Caco-2 (cell line): ENCODE measurements at regions not wholly inside any gene's neighbourhood (a gene's known extent, or its start where the extent isn't known, plus 50 kb on each side); places are given as distances from the start of the nearest gene placed in this dataset.

Source experiments
- BruUV-seq: library from RNA; stranded (reverse); fragments of 400-500 nt; replicated peaks from 2 replicates; lab custom pipeline; 2021; lab: Mats Ljungman, UMichigan
- CTCF ChIA-PET: fragments of 300-600 bp; sonication (Branson Sonifier 250); formaldehyde crosslinking; loops from one replicate; lab custom pipeline; 2022; ENCODE audit warnings: antibody characterized with exemption; lab: Charles Lee
- POLR2A ChIA-PET: fragments of 300-600 bp; sonication (Branson Sonifier 250); formaldehyde crosslinking; loops from one replicate; lab custom pipeline; 2022; ENCODE audit warnings: antibody characterized with exemption; lab: Charles Lee
- DNase-seq, 2 experiments: peaks; one replicate each; pipeline versions ENCODE4 v3.0.0 to v3.0.0-alpha.2; 2020 to 2022
- H3K27me3 ChIP-seq: replicated peaks from 2 replicates; pipeline ENCODE4 v1.6.0; 2011; ENCODE audit warnings: low read length; ENCODE audit not compliant: control insufficient read depth, insufficient read depth
- H3K36me3 ChIP-seq: 2 replicates; pipeline ENCODE4 v1.5.1; 2011; ENCODE audit warnings: low read length; ENCODE audit not compliant: control insufficient read depth, insufficient read depth
- H3K4me1 ChIP-seq: fragments of 250-450 bp; sonication (Bioruptor Pico); 2 replicates; pipeline ENCODE4 v1.5.1; 2020; ENCODE audit warnings: mild to moderate bottlenecking
- H3K4me3 ChIP-seq: 2 replicates; pipeline ENCODE4 v1.5.1; 2011; ENCODE audit warnings: low read depth, mild to moderate bottlenecking, control low read depth, low read length
- H3K9me3 ChIP-seq: fragments of 250-450 bp; sonication (Bioruptor Pico); 2 replicates; pipeline ENCODE4 v1.5.1; 2020; ENCODE audit warnings: mild to moderate bottlenecking, moderate library complexity
- H3K27ac Mint-ChIP-seq: one replicate; pipeline ENCODE4 v1.8.0; 2022; ENCODE audit warnings: mixed read lengths; ENCODE audit not compliant: unreplicated experiment
- H3K27me3 Mint-ChIP-seq: one replicate; pipeline ENCODE4 v1.8.0; 2022; ENCODE audit warnings: mixed read lengths; ENCODE audit not compliant: insufficient read depth, unreplicated experiment
- H3K36me3 Mint-ChIP-seq: one replicate; pipeline ENCODE4 v1.8.0; 2022; ENCODE audit warnings: mild to moderate bottlenecking, mixed read lengths; ENCODE audit not compliant: insufficient read depth, unreplicated experiment
- H3K4me1 Mint-ChIP-seq: one replicate; pipeline ENCODE4 v1.8.0; 2022; ENCODE audit warnings: low read depth, mixed read lengths; ENCODE audit not compliant: unreplicated experiment
- H3K4me3 Mint-ChIP-seq: one replicate; pipeline ENCODE4 v1.8.0; 2022; ENCODE audit warnings: mild to moderate bottlenecking, moderate library complexity, mixed read lengths; ENCODE audit not compliant: unreplicated experiment
- H3K9me3 Mint-ChIP-seq: one replicate; pipeline ENCODE4 v1.8.0; 2022; ENCODE audit warnings: mixed read lengths; ENCODE audit not compliant: unreplicated experiment
- intact Hi-C: fragments of 100-400 bp; cut with micrococcal nuclease; formaldehyde crosslinking; loops from one replicate; pipeline ENCODE4 v1.10.0; 2022; ENCODE audit not compliant: unreplicated experiment
- TF ChIP-seq, protein P1 (sequence below), 2 experiments: fragments of 200-600 bp in 1 of 2; IDR thresholded peaks; 1 replicate in 1 of 2; 2 replicates in 1 of 2; pipeline versions ENCODE4 v1.5.1 to v1.8.0; 2011 to 2022; ENCODE audit warnings: antibody characterized with exemption in 1 of 2, control low read depth in 1 of 2, inconsistent platforms in 1 of 2, low read depth in 1 of 2, low read length in 1 of 2, mild to moderate bottlenecking in 1 of 2, moderate library complexity in 1 of 2; ENCODE audit not compliant: insufficient read depth in 1 of 2, severe bottlenecking in 1 of 2, unreplicated experiment in 1 of 2

DNA sequence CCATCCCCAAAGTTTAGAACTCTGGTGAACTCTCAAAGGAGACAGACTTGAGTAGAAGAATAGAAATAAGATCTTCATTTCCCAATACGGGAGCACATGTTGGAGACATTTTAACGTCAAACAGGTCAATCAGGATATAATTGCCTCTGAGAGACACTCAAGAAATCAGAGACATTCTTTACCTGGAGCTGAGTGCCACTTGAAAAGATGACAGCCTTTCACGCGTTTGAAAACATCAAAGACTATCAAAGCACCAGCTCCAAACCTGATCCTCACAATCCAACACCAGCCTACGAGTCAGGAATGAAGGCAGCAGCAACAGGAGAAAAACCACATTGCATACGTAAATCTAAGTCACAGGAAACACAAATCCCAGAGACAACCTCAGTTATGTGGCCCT, 571.5 kb upstream of the CDH4 start:
- H3K4me3 ChIP-seq, result no peak overlapping the region
- no peak overlapping the region for H3K4me3 Mint-ChIP-seq
- H3K36me3 Mint-ChIP-seq, result no peaks in the 10 kb centered on the region
- H3K27me3 ChIP-seq, result no peaks in the 10 kb centered on the region
- CTCF ChIA-PET, result no interaction called here
- H3K9me3 ChIP-seq, result no peaks in the 10 kb centered on the region
- H3K36me3 ChIP-seq, result no peaks in the 10 kb centered on the region
- no peaks in the 10 kb centered on the region for H3K4me1 ChIP-seq
- no peaks in the 10 kb centered on the region for H3K9me3 Mint-ChIP-seq
- no peak overlapping the region for H3K27ac Mint-ChIP-seq
- peaks cover 23% of the 10 kb centered on the region for H3K27me3 Mint-ChIP-seq
- TF ChIP-seq, protein P1, sequence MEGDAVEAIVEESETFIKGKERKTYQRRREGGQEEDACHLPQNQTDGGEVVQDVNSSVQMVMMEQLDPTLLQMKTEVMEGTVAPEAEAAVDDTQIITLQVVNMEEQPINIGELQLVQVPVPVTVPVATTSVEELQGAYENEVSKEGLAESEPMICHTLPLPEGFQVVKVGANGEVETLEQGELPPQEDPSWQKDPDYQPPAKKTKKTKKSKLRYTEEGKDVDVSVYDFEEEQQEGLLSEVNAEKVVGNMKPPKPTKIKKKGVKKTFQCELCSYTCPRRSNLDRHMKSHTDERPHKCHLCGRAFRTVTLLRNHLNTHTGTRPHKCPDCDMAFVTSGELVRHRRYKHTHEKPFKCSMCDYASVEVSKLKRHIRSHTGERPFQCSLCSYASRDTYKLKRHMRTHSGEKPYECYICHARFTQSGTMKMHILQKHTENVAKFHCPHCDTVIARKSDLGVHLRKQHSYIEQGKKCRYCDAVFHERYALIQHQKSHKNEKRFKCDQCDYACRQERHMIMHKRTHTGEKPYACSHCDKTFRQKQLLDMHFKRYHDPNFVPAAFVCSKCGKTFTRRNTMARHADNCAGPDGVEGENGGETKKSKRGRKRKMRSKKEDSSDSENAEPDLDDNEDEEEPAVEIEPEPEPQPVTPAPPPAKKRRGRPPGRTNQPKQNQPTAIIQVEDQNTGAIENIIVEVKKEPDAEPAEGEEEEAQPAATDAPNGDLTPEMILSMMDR (IDR thresholded peaks at IDR 0.05; ENCODE audit: insufficient read depth in 1 of 2, low read depth in 1 of 2, low read length in 1 of 2, severe bottlenecking in 1 of 2, unreplicated experiment in 1 of 2), result no peak
- no peak for DNase-seq
- no peaks in the 10 kb centered on the region for H3K4me1 Mint-ChIP-seq
- intact Hi-C loops, result no loop called here
- BruUV-seq, result no TSS peak
- POLR2A ChIA-PET, result no interaction called here

DNA sequence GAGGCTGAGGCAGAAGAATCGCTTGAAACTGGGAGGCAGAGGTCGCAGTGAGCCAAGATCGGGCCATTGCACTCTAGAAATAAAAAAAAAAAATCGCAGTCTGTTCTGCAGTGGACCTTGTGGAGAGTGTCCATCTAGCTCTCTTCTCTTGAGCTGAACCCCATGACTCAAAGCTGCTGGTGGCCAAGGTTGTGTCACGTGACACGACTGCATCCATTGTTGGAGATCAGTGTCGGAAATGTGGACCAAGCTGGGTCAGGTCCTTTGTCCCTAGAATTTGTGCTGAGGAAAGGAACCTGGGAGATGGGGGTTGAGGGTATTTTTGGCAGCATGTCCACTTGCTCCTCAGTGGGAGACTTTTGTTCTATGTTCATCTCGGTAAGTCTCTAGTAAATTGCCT, 564.8 kb upstream of the CDH4 start:
- Mint-ChIP-seq H3K9me3 (no peaks in the 10 kb centered on the region), H3K36me3 (no peaks in the 10 kb centered on the region), H3K27me3 (peaks cover 27% of the 10 kb centered on the region), H3K4me1 (no peaks in the 10 kb centered on the region), H3K27ac (no peak overlapping the region), H3K4me3 (no peak overlapping the region)
- no peaks in the 10 kb centered on the region for H3K4me1 ChIP-seq
- H3K9me3 ChIP-seq, result no peaks in the 10 kb centered on the region
- DNase-seq, result no peak
- no TSS peak for BruUV-seq
- no peak overlapping the region for H3K4me3 ChIP-seq
- POLR2A ChIA-PET, result no interaction called here
- no peaks in the 10 kb centered on the region for H3K36me3 ChIP-seq
- intact Hi-C loops, result no loop called here
- TF ChIP-seq, protein P1 (IDR thresholded peaks at IDR 0.05; ENCODE audit: insufficient read depth in 1 of 2, low read depth in 1 of 2, low read length in 1 of 2, severe bottlenecking in 1 of 2, unreplicated experiment in 1 of 2), result no peak
- no peaks in the 10 kb centered on the region; the same call in 1 of the 2 replicates for H3K27me3 ChIP-seq
- CTCF ChIA-PET, result no interaction called here

DNA sequence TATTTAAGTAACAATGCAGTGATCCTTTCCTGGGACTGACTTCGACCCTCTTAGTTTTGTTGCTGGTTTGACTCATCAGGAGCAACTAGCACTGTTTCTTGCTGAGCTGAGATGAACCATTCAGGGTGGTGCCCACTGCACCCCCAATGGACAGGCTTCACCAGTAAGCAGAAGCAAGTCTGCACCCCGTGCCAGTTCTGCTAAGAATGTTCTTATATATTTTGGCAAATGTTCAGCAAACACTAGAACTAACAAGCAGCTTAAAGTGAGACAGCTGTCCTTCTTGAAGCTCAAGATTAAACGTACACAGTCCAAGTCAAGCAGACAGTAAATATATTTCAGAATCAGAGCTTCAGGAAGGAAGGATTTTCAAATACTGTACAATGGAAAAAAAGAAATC, 561.3 kb upstream of the CDH4 start:
- BruUV-seq, result no TSS peak
- Histone ChIP-seq H3K36me3 (no peaks in the 10 kb centered on the region), H3K4me1 (no peaks in the 10 kb centered on the region), H3K4me3 (no peak overlapping the region), H3K9me3 (no peaks in the 10 kb centered on the region), H3K27me3 (no peaks in the 10 kb centered on the region; the same call in 1 of the 2 replicates)
- Mint-ChIP-seq H3K4me1 (no peaks in the 10 kb centered on the region), H3K9me3 (no peaks in the 10 kb centered on the region), H3K27ac (no peak overlapping the region), H3K36me3 (no peaks in the 10 kb centered on the region), H3K27me3 (peaks cover 28% of the 10 kb centered on the region), H3K4me3 (no peak overlapping the region)
- TF ChIP-seq, protein P1 (IDR thresholded peaks at IDR 0.05; ENCODE audit: insufficient read depth in 1 of 2, low read depth in 1 of 2, low read length in 1 of 2, severe bottlenecking in 1 of 2, unreplicated experiment in 1 of 2), result no peak
- no peak for DNase-seq
- ChIA-PET POLR2A (no interaction called here), CTCF (no interaction called here)
- intact Hi-C loops, result no loop called here
